Epidermal melanocyte (primary cell): ENCODE measurements at regions not wholly inside any gene's neighbourhood (a gene's known extent, or its start where the extent isn't known, plus 50 kb on each side); places are given as distances from the start of the nearest gene placed in this dataset.

ENCODE experiments used
- DNase-seq: peaks from one replicate; pipeline ENCODE4 v3.0.0; 2011; ENCODE audit warnings: low spot score; ENCODE audit not compliant: insufficient read length

DNA sequence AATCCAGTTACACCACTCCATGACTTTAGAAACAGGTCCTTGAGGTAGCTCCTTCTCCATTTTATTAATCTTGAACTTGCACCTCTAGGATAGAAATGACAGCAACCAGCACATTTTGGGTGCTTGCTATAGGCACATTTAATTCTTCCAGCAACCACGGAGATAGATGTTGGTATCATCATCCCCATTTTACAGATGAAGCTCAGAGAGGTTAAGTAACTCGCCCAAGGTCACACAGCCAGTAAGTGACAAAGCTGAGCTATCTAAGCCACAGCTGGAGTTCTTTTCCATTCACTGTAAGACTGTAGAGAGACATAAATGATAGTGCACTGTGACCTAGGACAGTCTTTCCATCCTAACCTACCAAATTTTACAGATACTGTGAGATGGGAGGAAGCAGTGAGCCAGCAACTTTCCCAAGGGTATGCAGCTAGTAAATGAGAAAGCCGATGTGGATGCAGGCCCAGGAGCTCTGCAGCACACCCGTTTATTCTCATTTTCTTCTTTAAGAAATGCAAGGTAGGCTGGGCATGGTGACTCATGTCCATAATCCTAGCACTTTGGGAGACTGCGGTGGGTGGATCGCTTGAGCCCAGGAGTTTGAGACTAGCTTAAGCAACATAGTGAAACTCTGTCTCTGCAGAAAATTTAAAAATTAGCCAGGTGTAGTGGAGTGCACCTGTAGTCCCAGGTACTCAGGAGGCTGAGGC is 103.2 kb downstream of the TBX5 start:
- no peak for DNase-seq

DNA sequence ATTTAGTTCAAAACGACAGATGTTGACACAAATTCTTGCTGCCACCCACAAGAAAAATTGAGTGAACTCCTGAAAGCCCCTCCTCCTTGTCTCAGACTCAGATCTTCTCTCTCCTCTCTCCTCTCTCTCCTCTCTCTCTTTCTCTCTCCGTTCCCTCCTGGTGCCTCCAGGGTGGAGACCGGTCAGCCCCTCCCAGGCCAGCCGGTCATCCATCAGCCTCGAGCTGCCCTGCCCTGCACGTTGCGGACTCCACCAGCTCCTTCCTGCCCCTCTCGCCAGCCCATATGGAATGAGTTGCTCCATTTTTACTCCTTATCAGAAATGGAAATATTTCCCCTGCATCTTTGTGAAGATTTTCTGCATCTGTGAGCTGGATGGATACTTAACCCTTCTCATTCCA is 103.8 kb downstream of the TBX5 start:
- DNase-seq = no peak

DNA sequence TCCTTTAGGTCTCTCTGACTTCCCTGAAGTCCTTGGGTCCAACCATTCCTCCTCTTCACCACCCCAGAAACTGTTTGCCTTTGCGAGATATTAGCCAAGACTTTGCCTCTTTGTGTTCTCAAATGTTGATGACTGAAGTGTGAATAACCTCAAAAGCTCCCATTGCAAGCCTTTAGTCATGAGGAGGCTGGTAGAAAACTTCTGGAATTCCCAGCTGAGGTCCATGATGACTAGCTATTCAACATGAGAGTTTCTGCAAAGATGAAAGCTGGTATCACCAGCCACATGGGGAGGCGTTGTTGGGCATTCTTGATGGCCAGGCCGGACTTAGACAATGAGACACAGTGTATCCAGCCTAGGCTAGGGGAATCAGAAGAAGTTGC is 111.7 kb downstream of the TBX5 start:
- DNase-seq = no peak

DNA sequence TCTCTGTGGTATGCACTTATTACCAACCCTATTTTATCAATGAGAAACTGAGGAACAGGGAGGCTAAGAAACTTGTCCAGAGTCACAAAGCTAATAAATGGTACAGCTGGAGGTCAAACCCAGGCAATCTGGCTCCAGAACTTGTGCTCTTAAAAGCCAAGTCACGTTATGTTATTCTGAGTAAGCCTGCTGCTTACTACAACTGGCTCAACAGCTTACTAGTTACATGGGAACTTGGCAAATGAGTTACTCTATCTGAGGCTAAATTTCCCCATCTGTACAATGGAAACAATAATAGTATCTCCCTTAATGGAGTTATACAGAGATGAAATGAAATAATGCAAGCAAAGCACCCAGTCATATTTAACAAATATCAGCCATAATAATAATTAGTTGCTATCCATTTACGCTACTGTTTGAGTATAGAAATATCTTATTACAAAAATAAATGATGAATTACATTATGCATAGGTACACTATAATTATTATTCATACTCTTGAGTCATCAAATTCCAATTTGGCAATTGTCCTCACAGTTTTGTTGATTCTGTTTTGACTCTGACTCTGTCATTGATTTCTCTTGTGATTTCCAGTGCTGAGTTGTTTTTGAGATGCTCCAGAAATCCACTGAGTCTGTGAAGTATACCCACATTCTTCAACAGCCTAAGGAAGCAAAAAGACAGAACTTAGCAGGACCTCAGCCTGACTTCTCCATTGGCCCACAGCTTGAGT is 112.2 kb downstream of the TBX5 start:
- DNase-seq = no peak

DNA sequence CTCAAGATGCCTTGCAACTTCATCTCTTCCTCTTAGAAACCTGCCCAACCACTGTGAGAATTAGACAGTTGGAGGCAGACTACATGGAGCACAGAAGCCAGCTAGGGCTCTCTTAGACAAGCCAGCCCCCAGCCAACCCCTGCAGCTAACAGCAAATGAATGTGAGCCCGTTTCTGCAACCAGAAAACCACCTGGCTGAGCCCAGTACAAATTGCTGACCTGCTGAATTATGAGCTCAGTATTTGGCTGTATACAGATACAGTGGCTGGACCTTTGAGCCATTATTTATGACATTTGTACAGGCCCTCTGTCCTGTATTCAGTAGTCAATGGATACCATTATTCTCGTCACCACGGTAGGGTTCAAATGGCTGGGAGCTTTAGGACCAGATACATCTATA is 112.9 kb downstream of the TBX5 start:
- no peak for DNase-seq

DNA sequence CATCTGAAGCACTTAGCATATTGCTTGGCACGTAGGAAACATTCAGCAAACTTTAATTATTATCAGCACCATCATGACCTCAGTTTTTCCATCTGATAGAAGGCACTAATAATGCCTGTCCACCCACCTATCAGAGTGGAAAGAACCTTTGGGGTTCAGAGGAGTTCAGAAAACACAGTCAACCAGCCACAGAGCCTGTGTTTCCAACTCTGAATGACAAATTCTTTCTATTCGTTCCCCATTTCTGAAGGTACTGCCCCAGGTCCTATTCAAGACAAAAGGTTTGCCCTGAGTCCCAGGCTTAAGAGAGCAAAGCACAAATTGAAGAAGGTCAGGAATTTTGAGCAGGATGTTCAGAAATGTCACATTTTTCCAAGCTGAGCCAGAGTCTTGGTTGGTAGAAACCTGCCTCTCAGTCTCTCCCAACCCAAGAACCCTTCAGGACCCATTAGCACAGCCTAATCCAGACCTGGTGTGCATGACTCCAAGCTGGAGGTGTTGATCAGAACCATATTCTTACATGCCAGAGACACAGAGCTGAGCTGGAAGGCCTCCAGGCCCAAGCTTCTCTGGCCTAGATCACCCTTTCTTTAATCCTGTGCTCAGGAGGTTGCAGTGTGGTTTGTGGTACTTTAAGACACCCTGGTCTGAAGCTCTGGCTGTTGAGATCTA is 114.4 kb downstream of the TBX5 start:
- no peak for DNase-seq

DNA sequence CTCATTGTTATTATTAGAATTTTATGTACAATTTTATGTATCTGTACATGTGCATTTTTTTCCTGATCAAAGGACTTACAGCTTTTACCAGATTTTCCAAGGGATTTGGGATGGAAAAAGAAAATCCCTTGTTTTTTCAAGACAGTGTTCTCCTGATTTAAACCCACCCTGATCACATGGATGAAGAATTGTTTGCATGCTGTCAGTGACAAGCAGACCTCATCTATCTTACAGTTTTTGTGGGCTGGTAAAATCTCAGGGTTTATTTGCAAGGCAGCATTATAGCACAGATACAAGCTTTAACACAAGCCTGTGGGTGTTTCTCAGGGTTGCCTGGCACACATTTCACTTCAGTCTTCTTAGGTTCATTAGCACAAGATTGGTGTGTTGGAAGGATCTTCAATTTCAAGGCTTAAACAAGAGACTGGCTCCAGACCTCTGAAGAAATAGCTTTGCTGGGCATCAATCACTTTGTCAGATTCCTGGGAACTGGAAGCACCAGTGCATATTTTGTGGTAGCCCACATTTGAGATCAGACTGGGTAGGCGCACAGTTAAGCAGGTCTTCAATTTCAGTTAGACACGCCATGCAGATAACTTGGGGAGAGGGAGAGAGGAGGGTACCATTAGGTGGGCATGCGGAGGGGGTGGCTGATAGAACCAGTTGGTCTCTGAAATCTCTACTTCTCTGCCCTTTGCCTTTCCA is 118.0 kb downstream of the TBX5 start:
- DNase-seq = no peak

DNA sequence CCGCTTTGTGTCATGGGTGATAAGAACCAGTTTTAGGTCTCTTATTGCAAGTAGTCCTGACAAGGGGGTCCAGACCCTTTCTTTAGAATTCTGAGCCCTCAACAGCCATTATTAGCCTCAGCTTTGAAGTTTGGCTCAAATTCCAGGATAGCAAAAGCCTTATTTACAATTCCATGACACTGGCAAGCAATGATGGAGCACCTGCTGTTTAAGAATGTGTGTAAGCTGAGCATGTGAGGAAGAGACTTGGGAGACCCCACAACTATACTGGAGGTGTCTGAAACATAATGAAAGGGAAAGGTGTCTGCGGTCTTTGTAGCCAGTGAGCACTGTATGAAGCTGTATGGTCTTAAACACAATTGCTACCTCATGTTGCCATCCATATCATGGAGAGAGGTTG is 119.8 kb downstream of the TBX5 start:
- no peak for DNase-seq

DNA sequence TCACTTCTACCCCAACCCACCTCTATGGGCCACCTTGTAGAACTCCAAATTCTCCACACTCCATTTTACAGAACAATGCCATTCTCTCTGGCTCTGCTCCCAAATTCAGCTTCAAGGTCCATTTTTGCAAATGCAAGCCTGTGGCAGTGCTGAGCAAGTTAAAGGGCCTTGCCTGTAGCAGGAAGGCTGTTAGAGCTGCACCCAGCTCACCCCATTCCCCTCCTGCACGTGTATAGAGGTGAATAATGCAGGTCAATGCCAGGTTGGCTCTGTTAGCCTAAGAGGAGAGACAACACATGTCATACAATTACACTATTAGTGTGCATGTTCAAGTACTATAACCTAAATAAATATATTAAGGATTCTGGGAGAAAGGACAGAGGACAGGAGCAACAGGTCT is 120.4 kb downstream of the TBX5 start:
- no peak for DNase-seq

DNA sequence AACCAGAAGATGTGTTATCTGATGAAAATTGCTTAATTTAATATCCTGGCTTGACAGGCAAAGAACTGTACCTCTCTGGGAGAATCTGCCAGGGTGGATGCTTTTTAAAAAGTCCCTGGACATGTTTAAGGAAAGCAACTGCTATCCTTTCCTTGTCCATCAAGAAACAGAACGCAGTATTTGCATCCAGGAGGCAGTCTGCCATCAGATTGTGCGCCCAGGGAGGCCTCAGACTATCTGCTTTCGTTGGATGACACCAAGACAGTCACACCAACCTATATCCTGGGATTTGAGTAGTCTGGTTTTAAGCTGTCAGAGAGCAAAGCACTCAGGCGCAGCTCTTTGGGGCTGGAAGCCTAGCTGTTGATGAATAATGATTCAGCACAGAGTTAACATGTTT is 121.9 kb downstream of the TBX5 start:
- no peak for DNase-seq

DNA sequence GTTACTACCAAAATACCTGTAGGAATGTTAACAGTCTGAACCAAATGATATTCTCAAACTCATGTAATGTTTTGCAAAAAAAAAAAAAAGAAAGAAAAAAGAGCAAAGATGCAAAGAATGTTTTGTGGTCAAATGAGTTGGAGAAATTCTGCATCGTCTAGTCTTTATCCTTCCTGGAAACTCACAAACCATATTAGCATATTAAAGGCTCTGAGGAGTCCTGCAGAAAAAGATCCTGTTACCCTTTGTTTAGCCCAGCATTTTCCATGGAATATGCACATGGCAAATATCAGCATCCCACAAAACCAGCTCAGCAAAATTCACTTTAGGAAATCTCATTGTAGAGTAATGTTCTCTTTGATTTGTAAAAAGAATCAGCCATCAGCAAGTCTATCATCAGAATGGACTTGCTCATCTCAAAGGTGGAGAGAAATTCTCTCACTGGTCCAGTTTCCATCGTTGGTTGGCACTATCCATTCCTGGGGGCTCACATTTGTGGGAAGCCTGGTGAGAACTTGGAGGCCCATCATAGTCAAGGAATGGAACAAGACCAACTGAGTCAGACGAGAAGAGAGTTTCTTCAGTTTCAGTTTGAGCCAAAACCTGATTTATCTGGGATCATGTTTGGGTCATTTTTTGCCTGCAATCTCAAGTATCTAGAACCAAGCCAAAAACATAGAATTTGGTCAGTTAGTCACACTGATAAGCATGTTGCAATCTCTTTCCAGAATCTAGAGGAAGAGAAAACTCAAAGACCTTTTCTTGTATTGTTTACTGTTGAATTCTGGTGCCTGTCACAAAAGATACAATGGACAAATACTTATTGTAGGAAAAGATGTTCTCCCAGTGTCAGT is 129.8 kb downstream of the TBX5 start:
- DNase-seq = no peak

DNA sequence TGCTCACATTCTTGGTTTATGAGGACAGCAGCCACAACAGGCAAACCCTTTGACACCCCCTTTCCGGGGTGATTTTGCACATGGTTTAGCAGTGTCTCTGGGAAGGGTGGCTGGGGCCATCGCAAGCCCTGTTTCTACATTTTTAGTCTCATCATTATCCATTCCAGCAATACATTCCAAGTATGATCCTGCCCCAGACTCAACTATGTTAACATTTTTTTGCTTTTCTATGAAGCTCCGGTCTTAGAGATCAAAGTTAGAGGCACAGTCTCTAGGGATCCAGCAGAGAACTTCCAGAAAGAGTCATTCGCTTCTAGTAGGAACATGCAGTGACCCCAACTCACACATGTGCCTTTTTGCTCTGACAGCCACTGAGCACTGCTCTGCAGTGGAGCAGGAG is 130.9 kb downstream of the TBX5 start:
- no peak for DNase-seq

DNA sequence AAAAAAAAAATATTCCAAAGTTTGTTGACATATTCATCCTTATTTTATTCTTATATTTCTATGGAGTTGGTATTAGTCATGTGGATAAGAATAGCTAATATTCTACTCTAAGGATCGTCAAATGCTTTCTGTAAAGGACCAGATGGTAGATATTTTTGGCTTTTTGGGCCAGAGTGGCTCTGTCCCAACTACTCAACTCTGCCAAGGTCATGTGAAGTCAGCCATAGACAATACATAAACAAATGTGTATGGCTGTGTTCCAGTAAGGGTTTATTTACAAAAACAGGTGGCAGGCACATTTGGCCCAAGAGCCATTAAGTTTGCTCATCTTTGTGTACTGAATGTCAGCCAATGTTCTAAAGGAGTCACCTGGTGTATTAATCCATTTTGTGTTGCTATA is 131.8 kb downstream of the TBX5 start:
- DNase-seq = no peak

DNA sequence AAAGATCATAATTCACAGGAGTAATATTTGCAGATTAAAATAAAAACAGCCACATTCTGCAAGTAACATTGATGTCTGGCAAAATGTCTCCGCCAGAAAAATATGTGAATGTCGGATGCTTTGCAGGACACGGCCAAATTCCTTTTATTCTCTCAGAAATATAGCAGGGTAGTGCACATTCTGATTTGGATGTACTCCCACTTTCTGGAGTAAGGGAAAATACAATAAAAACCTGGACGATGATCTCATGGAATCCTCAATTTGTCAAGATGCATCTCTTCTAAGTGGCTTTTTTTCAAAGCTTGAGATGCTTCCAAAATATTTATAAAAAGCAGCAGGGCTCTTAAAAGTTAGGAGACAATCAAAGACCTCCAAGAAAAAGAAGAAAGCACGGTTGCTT is 133.3 kb downstream of the TBX5 start:
- DNase-seq = no peak

DNA sequence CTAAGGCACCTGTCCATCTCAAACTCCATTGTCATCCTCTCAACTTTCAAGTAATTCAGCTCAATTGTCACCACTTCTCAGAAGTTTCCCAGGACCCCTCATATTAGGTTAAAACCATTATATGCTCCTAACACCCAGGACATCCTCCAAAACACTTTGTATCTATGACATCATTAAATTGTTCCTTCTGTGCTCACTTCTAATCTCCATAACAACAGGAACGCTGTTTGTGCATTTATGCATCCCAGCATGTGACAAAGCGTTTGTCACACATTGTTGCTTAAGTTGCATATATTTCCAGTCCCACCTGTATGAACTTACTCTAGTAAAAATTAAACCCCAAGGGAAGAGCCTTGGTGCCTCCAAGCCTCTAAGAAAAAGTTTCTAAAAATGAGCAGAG is 133.9 kb downstream of the TBX5 start:
- DNase-seq = no peak

DNA sequence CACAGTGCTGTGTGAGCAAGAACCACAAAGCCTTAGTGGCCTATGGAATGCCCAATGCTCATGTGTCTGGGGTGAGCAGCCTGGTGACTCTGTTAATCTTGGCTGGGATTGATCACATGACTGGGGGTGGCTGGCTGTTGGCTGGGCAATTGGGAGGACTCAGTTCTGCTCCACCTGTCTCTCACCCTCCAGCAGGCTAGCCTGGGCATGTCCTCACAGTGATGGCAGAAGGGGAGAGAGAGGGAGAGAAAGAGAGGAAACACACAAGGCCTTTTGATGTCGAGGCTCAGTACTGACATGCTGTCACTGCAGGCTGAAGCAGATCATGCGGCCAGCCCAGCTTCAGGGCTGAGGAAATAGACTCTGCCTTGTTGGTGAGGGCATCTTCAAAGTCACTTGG is 136.8 kb downstream of the TBX5 start:
- no peak for DNase-seq

DNA sequence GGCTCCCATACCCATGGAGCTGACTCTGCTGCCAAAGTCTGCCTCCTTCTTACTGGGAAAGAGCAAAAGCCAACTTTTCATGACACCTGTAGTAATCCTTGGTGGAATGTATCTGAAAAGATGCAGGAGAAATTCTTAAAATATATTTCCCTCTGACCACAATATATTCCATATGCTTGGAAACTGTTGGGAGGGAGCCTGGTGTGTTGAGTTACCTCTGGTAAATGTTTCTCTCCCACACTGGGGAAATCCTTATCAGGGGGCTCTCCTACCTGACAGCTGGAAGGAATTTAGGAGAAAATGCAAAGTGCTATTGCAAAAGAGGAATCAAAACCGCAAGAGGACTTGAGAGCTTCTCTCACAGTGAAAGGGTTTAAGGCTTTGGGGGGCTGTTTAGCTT is 139.4 kb downstream of the TBX5 start:
- no peak for DNase-seq

DNA sequence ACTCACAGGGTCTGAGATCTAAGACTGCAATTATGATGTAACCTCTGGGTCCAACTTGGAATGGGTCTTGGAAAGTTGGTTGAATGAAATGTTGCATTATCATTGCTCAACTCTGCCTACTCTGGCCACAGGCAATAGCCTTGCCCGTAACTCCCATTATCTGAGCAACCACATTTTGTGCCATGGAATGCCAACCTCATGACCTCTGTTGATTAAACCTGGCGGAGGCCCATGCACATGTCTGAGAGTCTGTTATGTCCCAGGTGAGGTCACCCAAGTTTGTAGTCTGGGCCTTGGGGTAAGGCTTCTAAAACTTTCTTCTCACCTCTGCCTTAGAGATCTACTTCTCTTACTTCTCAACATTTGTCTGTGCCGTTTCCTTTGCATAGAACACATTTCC is 140.9 kb downstream of the TBX5 start:
- no peak for DNase-seq

DNA sequence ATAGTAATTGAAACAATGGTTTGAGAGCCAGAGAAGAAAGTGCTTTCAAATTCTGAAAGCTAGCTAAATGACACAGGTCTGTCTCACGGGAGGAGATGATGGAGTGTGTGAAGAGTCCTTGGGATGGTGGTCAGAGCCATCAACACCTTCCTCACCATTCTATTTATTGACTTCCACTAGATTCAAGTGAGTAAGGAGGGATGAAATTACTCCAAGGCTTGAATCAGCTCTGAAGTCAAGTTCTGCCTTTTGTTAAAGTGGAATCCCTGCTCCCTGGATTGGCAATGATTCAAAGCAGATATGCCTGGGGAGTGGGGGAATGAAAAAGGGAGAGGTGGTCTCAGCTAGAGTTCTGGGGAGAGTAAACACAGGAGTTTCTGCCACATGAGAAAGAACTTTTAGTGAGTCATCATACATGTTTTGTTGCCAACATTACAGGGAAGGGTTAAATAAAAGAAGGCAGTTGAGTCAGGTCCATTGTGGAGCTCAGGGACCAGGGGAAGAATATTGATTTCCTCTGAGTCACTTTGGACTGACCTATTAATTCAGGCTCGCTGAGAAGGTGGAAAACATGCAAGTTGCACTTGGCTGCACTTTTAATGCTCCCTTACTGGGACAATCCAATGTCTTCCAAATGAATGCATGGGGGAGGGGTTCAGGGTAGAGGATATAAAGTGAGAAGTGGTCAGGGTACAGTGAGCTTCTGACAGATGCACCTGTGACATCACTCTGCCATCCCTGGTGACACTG is 142.7 kb downstream of the TBX5 start:
- no peak for DNase-seq

DNA sequence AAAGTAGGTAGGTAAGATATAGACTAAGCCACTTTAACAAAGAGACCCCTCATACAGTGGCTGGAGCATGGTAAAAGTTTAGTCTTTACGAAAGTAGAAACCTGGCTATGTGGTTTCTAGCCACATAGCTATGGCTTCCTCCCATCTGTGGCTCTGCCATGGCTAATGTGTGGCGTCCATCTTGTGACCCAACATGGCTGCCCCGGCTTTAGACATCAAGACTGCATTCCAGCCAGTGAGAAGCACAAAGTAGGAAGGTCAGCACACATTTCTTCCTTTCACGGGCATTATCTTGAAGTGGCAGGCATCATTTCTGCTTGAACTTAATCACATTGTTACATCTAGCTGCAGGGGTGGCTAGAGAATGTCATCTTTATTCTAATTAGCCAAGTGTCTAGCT is 148.3 kb downstream of the TBX5 start:
- no peak for DNase-seq

DNA sequence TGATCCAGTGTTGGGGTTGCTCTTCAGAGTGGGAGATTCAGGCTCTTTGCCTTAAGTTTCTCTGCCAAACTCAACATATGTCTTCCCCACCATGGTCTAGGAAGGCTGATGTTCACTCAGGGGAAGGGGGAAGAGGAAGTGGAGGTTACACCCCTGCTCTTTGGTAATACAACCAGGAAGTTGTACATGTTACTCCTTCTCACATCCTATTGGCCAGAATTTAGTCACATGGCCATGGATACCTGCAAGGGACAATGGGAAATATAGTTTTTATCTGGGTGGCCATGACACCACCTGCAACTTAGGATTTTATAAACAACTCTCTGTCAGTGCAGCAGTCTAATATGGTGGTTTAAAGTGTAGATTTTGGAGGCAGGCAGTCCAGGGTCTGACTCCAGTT is 150.9 kb downstream of the TBX5 start:
- DNase-seq = no peak
